GM23248 (cell line): ENCODE measurements at regions not wholly inside any gene's neighbourhood (a gene's known extent, or its start where the extent isn't known, plus 50 kb on each side); places are given as distances from the start of the nearest gene placed in this dataset.

Experiments
- EZH2 ChIP-seq: fragments of 200-600 bp; sonication (generic); IDR thresholded peaks from 2 replicates; pipeline ENCODE4 v1.6.1; 2018; ENCODE audit warnings: antibody characterized with exemption, mild to moderate bottlenecking; ENCODE audit not compliant: insufficient read depth, poor library complexity, severe bottlenecking
- EZH2phosphoT487 ChIP-seq: fragments of 200-600 bp; sonication (generic); IDR thresholded peaks from 2 replicates; pipeline ENCODE4 v1.6.1; 2018; ENCODE audit warnings: antibody characterized with exemption, moderate library complexity, mild to moderate bottlenecking, low read depth; ENCODE audit not compliant: insufficient read depth

DNA sequence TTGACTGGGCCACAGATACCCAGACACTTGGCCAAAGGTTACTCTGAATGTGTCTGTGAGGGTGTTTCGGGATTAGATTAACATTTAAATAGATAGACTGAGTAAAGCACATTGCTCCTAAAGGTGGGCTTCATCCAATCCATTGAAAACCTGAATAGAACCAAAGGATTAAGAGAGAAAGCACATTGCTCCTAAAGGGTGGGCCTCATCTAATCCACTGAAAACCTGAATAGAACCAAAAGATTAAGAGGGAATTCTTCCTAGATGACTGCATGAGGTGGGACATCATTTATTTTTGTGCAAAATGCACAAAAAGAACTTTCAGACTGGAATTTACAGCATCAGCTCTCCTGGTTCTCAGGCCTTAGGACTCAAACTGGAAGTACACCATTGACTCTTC lies 351.2 kb upstream of the PCDH10 start:
- TF ChIP-seq EZH2phosphoT487 (no peak), EZH2 (no peak)
